Naive thymus-derived CD4-positive, alpha-beta T cell (primary cell): ENCODE measurements at regions not wholly inside any gene's neighbourhood (a gene's known extent, or its start where the extent isn't known, plus 50 kb on each side); places are given as distances from the start of the nearest gene placed in this dataset.

Source experiments
- ATAC-seq: fragments of 150-1000 bp; cut with Tn5 transposase; 2 replicates; pipeline ENCODE4 v1.10.0; 2021; ENCODE audit warnings: mild to moderate bottlenecking, moderate library complexity
- CTCF ChIA-PET: fragments of 350-600 bp; sonication (Branson Sonifier 250); formaldehyde crosslinking; loops from one replicate; lab custom pipeline; 2021; ENCODE audit warnings: antibody characterized with exemption; lab: Charles Lee
- POLR2A ChIA-PET: fragments of 350-600 bp; sonication (Branson Sonifier 250); formaldehyde crosslinking; loops from one replicate; lab custom pipeline; 2021; ENCODE audit warnings: antibody characterized with exemption, inconsistent platforms; lab: Charles Lee
- DNase-seq, 9 donors: peaks; one replicate each; pipeline versions ENCODE4 v3.0.0 to v3.0.0-alpha.2; 2020 to 2022; ENCODE audit warnings: mixed read lengths in 1 of 9
- H3K27ac ChIP-seq: one replicate; pipeline ENCODE4 v1.7.0; 2013; ENCODE audit warnings: mild to moderate bottlenecking, low read depth, low read length, moderate library complexity
- H3K27me3 ChIP-seq, 2 donors: one replicate each; pipeline ENCODE4 v1.7.0; 2013; ENCODE audit warnings: low read length in 2 of 2, mild to moderate bottlenecking in 2 of 2, moderate library complexity in 2 of 2; ENCODE audit not compliant: control insufficient read depth in 2 of 2, insufficient read depth in 2 of 2
- H3K36me3 ChIP-seq, 3 experiments: 1 replicate in 2 of 3; 2 replicates in 1 of 3; pipeline ENCODE4 v1.7.0; 2013; ENCODE audit warnings: low read length in 3 of 3, mild to moderate bottlenecking in 3 of 3, moderate library complexity in 1 of 3; ENCODE audit not compliant: insufficient read depth in 3 of 3, control insufficient read depth in 2 of 3
- H3K4me1 ChIP-seq, 2 donors: one replicate each; pipeline ENCODE4 v1.7.0; 2013; ENCODE audit warnings: low read length in 2 of 2, mild to moderate bottlenecking in 2 of 2, moderate library complexity in 1 of 2; ENCODE audit not compliant: control insufficient read depth in 2 of 2, insufficient read depth in 2 of 2
- H3K4me3 ChIP-seq: 2 replicates; pipeline ENCODE4 v1.7.0; 2013; ENCODE audit warnings: mild to moderate bottlenecking, low read length
- H3K9me3 ChIP-seq, 3 experiments: 1 replicate in 2 of 3; 2 replicates in 1 of 3; pipeline ENCODE4 v1.7.0; 2013; ENCODE audit warnings: low read length in 3 of 3; ENCODE audit not compliant: control insufficient read depth in 2 of 3
- H3K27ac Mint-ChIP-seq, 9 donors: one replicate each; pipeline ENCODE4 v1.8.0; 2020 to 2022; ENCODE audit warnings: mixed read lengths in 9 of 9, mild to moderate bottlenecking in 8 of 9, moderate library complexity in 5 of 9, inconsistent platforms in 2 of 9
- H3K27me3 Mint-ChIP-seq, 5 donors: one replicate each; pipeline ENCODE4 v1.8.0; 2021 to 2022; ENCODE audit warnings: mixed read lengths in 5 of 5, mild to moderate bottlenecking in 1 of 5
- H3K36me3 Mint-ChIP-seq, 5 donors: one replicate each; pipeline ENCODE4 v1.8.0; 2020 to 2022; ENCODE audit warnings: mixed read lengths in 5 of 5, mild to moderate bottlenecking in 3 of 5, inconsistent platforms in 1 of 5
- H3K4me1 Mint-ChIP-seq, 7 donors: one replicate each; pipeline ENCODE4 v1.8.0; 2020 to 2022; ENCODE audit warnings: mixed read lengths in 7 of 7, mild to moderate bottlenecking in 3 of 7, inconsistent platforms in 1 of 7
- H3K4me3 Mint-ChIP-seq, 10 donors: one replicate each; pipeline ENCODE4 v1.8.0; 2020 to 2022; ENCODE audit warnings: mild to moderate bottlenecking in 10 of 10, mixed read lengths in 10 of 10, moderate library complexity in 6 of 10, inconsistent platforms in 2 of 10
- H3K9me3 Mint-ChIP-seq, 11 donors: one replicate each; pipeline ENCODE4 v1.8.0; 2020 to 2022; ENCODE audit warnings: mixed read lengths in 11 of 11, mild to moderate bottlenecking in 4 of 11, inconsistent platforms in 1 of 11, moderate library complexity in 1 of 11
- intact Hi-C, 2 donors: fragments of 100-400 bp; cut with micrococcal nuclease; formaldehyde crosslinking; loops; one replicate each; pipeline ENCODE4 v1.15.1; 2023

DNA sequence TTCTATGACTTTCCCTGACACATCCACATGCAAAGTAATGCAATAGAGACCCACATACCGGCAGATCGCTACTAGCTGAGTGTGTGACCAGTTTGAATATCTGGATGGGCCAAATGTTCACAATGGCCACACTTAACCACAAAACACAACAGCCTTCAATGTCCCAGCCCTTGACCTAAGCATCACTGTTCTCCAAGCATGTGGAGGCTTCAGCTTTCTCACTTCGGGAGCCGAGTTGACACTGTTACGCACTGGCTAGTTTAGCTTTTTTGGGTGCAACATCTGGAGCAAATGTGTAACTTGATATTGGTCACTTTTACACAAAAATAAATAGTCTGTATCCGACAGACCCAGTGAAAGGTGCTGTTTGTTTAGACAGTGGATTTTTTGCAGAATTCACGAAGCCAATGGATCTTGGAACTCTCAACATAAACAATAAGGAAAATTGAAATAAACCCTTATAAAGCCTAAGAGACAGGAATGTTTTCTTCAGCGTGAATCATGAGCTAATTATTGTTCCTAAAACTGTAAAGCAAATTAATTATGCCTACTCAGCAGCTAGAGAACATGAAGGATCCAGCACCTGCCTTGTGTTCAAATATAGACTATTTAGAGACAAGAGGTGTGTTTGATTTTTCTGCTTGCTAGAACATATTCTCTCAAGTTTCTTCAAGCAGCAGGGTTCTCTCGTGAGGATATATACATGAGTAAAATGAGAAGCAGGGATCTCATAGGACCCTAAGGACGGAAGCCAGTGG, 117.6 kb upstream of the JCAD start:
- Histone ChIP-seq H3K36me3 (no peaks in the 10 kb centered on the region), H3K4me1 (no peaks in the 10 kb centered on the region), H3K9me3 (no peaks in the 10 kb centered on the region), H3K4me3 (no peak overlapping the region), H3K27me3 (no peaks in the 10 kb centered on the region), H3K27ac (no peak overlapping the region)
- POLR2A ChIA-PET: no interaction called here
- no peaks in the 10 kb centered on the region for H3K36me3 Mint-ChIP-seq
- peaks cover 0 to 29% (median 12%) of the 10 kb centered on the region in 5 donors for H3K27me3 Mint-ChIP-seq
- no peaks in the 10 kb centered on the region for H3K4me1 Mint-ChIP-seq
- H3K27ac Mint-ChIP-seq: no peak overlapping the region
- H3K4me3 Mint-ChIP-seq: no peak overlapping the region
- CTCF ChIA-PET: no interaction called here
- no peak for ATAC-seq
- intact Hi-C loops: no loop called here
- no peak for DNase-seq
- H3K9me3 Mint-ChIP-seq: no peaks in the 10 kb centered on the region

DNA sequence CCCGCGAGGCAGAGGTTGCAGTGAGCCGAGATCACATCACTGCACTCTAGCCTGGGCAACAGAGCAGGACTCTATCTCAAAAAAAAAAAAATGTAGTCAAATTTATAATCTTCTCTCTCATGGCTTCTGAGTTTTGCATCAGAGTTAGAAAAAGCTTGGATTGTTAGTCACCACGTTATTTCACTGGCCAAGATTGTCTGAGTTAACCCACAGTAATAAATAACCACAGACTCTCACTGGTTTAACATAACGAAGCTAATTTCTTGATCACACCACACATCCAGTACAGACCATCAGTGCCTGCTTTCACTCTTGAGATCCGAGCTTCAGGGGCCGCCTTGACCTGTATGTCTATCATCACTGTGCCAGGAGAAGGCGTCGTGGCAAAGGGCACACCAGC, 116.8 kb upstream of the JCAD start:
- no peak overlapping the region for H3K4me3 Mint-ChIP-seq
- peaks cover 0 to 30% (median 13%) of the 10 kb centered on the region in 5 donors for H3K27me3 Mint-ChIP-seq
- H3K36me3 ChIP-seq: no peaks in the 10 kb centered on the region
- ChIA-PET POLR2A (no interaction called here), CTCF (no interaction called here)
- no peaks in the 10 kb centered on the region for H3K9me3 ChIP-seq
- intact Hi-C loops: no loop called here
- H3K9me3 Mint-ChIP-seq: no peaks in the 10 kb centered on the region
- no peak overlapping the region for H3K27ac ChIP-seq
- no peaks in the 10 kb centered on the region for H3K36me3 Mint-ChIP-seq
- H3K4me1 ChIP-seq: no peaks in the 10 kb centered on the region
- no peak overlapping the region for H3K4me3 ChIP-seq
- ATAC-seq (no peak), DNase-seq (no peak)
- no peaks in the 10 kb centered on the region for H3K4me1 Mint-ChIP-seq
- H3K27ac Mint-ChIP-seq: no peak overlapping the region
- no peaks in the 10 kb centered on the region for H3K27me3 ChIP-seq

DNA sequence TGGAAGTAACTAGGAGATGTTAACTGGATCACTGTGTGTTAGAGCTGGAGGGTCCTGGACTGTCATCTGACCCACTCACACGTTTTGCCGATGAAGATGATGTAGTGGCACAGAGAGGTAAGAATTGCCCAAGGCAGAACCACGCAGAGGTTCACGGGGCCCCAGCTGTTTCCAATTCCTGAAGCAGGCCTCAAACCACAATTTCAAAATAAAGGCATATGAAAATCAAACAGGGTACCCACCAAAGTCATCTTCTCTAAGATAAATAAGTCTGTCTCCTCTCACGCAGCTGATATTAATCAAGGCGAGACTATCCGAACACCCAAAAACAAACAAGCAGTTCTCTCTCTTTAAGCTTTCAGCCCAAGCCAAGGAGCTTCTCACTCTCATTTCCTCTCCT, 113.3 kb upstream of the JCAD start:
- CTCF ChIA-PET: interaction anchor here (0.7 kb wide), 1 partner anchor 97 kb away, joined by 3 read pairs; no protein-coding TSS in a partner anchor
- intact Hi-C loops: no loop called here
- POLR2A ChIA-PET: no interaction called here
- H3K9me3 ChIP-seq: no peaks in the 10 kb centered on the region
- no peak for DNase-seq
- peaks cover 0 to 3% (median 0%) of the 10 kb centered on the region in 11 donors for H3K9me3 Mint-ChIP-seq
- H3K36me3 ChIP-seq: no peaks in the 10 kb centered on the region
- peaks cover 5 to 29% (median 24%) of the 10 kb centered on the region in 5 donors for H3K27me3 Mint-ChIP-seq
- ATAC-seq: no peak
- H3K27ac Mint-ChIP-seq: no peak overlapping the region
- H3K36me3 Mint-ChIP-seq: no peaks in the 10 kb centered on the region
- no peak overlapping the region for H3K4me3 ChIP-seq
- H3K27ac ChIP-seq: no peak overlapping the region
- no peak overlapping the region for H3K4me3 Mint-ChIP-seq
- no peaks in the 10 kb centered on the region for H3K4me1 Mint-ChIP-seq
- no peaks in the 10 kb centered on the region for H3K27me3 ChIP-seq
- H3K4me1 ChIP-seq: no peaks in the 10 kb centered on the region

DNA sequence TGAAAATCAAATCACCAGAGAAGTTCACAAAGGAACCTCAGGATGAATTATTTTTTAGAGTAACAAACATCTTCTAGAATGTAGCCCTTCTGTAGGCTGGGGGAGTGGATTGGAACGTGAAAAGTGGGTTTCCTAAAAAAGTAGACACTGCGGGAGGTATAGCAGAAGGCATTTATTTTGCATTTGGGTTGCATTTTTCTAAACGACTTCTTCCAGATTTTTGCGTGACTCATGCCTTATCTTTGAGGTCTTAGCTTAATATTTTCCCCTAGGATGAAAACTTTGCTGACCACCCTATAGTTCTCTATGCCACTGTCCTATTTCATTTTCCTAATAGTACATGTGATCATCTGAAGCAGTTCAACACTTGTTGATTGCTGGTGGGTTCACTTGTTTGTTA, 112.7 kb upstream of the JCAD start:
- H3K4me1 ChIP-seq: no peaks in the 10 kb centered on the region
- H3K36me3 ChIP-seq: no peaks in the 10 kb centered on the region
- no peak overlapping the region for H3K27ac Mint-ChIP-seq
- intact Hi-C loops: no loop called here
- POLR2A ChIA-PET: no interaction called here
- H3K9me3 Mint-ChIP-seq: peaks cover 0 to 3% (median 0%) of the 10 kb centered on the region in 11 donors
- H3K27me3 ChIP-seq: no peaks in the 10 kb centered on the region
- no peak for DNase-seq
- H3K27me3 Mint-ChIP-seq: peaks cover 8 to 27% (median 23%) of the 10 kb centered on the region in 5 donors
- CTCF ChIA-PET: interaction anchor here (0.7 kb wide), 1 partner anchor 738 kb away, joined by 3 read pairs; no protein-coding TSS in a partner anchor
- ATAC-seq: no peak
- H3K4me3 Mint-ChIP-seq: no peak overlapping the region
- no peaks in the 10 kb centered on the region for H3K36me3 Mint-ChIP-seq
- H3K9me3 ChIP-seq: no peaks in the 10 kb centered on the region
- H3K4me1 Mint-ChIP-seq: no peaks in the 10 kb centered on the region
- no peak overlapping the region for H3K27ac ChIP-seq
- no peak overlapping the region for H3K4me3 ChIP-seq

DNA sequence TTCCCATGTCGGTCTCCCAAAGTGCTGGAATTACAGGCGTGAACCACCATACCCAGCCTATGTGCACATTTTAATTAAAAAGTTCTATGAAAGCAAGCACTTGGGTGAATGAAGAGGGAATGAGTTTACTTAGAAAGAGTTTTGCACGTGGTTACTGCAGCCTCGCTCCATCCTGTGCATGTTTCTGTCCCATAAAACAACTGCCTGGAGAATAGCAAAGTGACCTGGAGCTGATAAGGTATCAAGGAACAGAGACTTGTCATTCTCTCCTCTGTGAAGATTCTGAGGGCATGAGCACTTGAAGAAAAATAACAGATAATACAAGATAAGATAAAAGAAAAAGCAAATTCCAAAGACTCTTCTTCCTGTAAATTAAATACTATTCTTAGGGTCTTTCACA, 112.2 kb upstream of the JCAD start:
- Mint-ChIP-seq H3K27me3 (peaks cover 11 to 30% (median 26%) of the 10 kb centered on the region in 5 donors), H3K4me3 (no peak overlapping the region), H3K9me3 (peaks cover 0 to 3% (median 0%) of the 10 kb centered on the region in 11 donors), H3K4me1 (no peaks in the 10 kb centered on the region), H3K27ac (no peak overlapping the region), H3K36me3 (peaks cover 0 to 2% (median 0%) of the 10 kb centered on the region in 5 donors)
- H3K36me3 ChIP-seq: no peaks in the 10 kb centered on the region
- H3K27ac ChIP-seq: no peak overlapping the region
- no peaks in the 10 kb centered on the region for H3K27me3 ChIP-seq
- ATAC-seq (no peak), DNase-seq (no peak)
- no peak overlapping the region for H3K4me3 ChIP-seq
- H3K4me1 ChIP-seq: no peaks in the 10 kb centered on the region
- no peaks in the 10 kb centered on the region for H3K9me3 ChIP-seq
- intact Hi-C loops: no loop called here
- POLR2A ChIA-PET: no interaction called here
- CTCF ChIA-PET: interaction anchor here (0.7 kb wide), 1 partner anchor 738 kb away, joined by 3 read pairs; no protein-coding TSS in a partner anchor

DNA sequence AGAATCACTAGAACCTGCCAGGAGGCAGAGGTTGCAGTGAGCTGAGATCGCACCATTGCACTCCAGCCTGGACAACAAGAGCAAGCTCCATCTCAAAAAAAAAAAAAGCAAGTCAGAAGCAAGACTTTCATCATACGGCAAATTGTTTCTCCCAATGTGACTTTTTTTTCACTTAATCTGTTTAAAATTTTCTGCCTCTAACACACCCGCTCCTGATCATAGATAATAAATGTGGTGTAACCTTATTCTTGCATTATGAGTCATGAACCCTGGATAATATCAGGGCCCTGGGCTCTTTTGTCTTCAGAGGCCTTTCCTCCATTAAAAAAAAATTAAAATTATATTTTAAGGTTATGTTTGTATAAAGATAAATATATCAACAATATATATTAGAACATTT, 111.4 kb upstream of the JCAD start:
- ATAC-seq: no peak
- Histone ChIP-seq H3K36me3 (no peaks in the 10 kb centered on the region), H3K27ac (no peak overlapping the region), H3K4me1 (no peaks in the 10 kb centered on the region), H3K27me3 (no peaks in the 10 kb centered on the region), H3K4me3 (no peak overlapping the region), H3K9me3 (no peaks in the 10 kb centered on the region)
- Mint-ChIP-seq H3K4me3 (no peak overlapping the region), H3K27ac (no peak overlapping the region), H3K27me3 (peaks cover 14 to 29% (median 26%) of the 10 kb centered on the region in 5 donors), H3K9me3 (peaks cover 0 to 3% (median 0%) of the 10 kb centered on the region in 11 donors), H3K36me3 (peaks cover 0 to 4% (median 0%) of the 10 kb centered on the region in 5 donors), H3K4me1 (no peaks in the 10 kb centered on the region)
- no peak for DNase-seq
- POLR2A ChIA-PET: interaction anchor here (0.6 kb wide), 1 partner anchor 15 kb away, joined by 4 read pairs; no protein-coding TSS in a partner anchor
- intact Hi-C loops: no loop called here
- CTCF ChIA-PET: no interaction called here

DNA sequence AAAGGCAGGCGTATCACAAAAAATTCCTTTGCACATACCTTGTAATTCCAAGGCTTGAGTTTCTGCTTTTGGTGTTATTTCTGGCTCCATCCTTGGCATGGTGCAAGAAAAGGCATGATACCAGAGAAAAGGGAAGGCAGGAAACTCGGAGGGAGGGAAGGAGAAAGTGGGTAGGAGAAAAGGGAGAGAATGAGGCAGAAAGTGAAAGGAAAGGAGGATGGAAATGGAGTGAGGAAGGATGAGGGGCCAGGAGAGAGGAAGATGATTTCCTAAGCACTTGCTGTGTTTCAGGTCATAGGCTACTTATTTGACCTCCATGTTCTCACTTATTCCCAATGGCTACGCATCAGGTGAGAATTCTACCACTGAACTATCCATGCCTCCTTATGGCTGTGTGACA, 110.8 kb upstream of the JCAD start:
- no peak for DNase-seq
- POLR2A ChIA-PET: interaction anchor here (0.6 kb wide), 1 partner anchor 16 kb away, joined by 4 read pairs; no protein-coding TSS in a partner anchor
- peaks cover 19 to 36% (median 29%) of the 10 kb centered on the region in 5 donors for H3K27me3 Mint-ChIP-seq

More for the DNA sequence above, 110.8 kb upstream of the JCAD start:
- Mint-ChIP-seq H3K9me3 (peaks cover 0 to 5% (median 0%) of the 10 kb centered on the region in 11 donors), H3K4me1 (no peaks in the 10 kb centered on the region), H3K27ac (no peak overlapping the region), H3K4me3 (no peak overlapping the region), H3K36me3 (peaks cover 0 to 4% (median 0%) of the 10 kb centered on the region in 5 donors)
- intact Hi-C loops: no loop called here
- Histone ChIP-seq H3K4me1 (no peaks in the 10 kb centered on the region), H3K27ac (no peak overlapping the region), H3K36me3 (no peaks in the 10 kb centered on the region), H3K9me3 (no peaks in the 10 kb centered on the region), H3K4me3 (no peak overlapping the region), H3K27me3 (no peaks in the 10 kb centered on the region)
- no peak for ATAC-seq
- CTCF ChIA-PET: no interaction called here
